Activated CD4-positive, alpha-beta T cell treated with anti-CD3 and anti-CD28 coated beads for 24 hours (primary cell): ENCODE measurements at regions not wholly inside any gene's neighbourhood (a gene's known extent, or its start where the extent isn't known, plus 50 kb on each side); places are given as distances from the start of the nearest gene placed in this dataset.
"Not testable (repeated sequence)": the region's sequence is repeated elsewhere in the genome, so short reads cannot be mapped to it uniquely, and the experiment has no call there.

ENCODE experiments used
- DNase-seq, 2 donors: peaks; one replicate each; pipeline ENCODE4 v3.0.0-alpha.2; 2020; ENCODE audit warnings: low read depth in 2 of 2

- no peak for DNase-seq
These were observed 185.2 kb downstream of the UACA start for GRCh38 chr15:70578196-70578595.

- no peak for DNase-seq
These were observed 186.7 kb downstream of the UACA start for GRCh38 chr15:70576696-70577095.

- no peak for DNase-seq
These were observed 187.1 kb downstream of the UACA start for GRCh38 chr15:70576276-70576675.

GRCh38 chr15:70575231-70576226 lies 187.8 kb downstream of the UACA start:
- DNase-seq = no peak

- DNase-seq = not testable (repeated sequence)
These were observed 189.0 kb downstream of the UACA start for GRCh38 chr15:70574325-70574724.

- no peak for DNase-seq
These were observed 190.1 kb downstream of the UACA start for GRCh38 chr15:70573121-70573850.

- DNase-seq = no peak
These were observed 193.6 kb downstream of the UACA start for GRCh38 chr15:70569714-70570231.

GRCh38 chr15:70569091-70569713 lies 194.2 kb downstream of the UACA start:
- no peak for DNase-seq

- no peak for DNase-seq
These were observed 196.4 kb downstream of the UACA start for GRCh38 chr15:70566989-70567388.

GRCh38 chr15:70566047-70566835 lies 197.1 kb downstream of the UACA start:
- DNase-seq = no peak

GRCh38 chr15:70563561-70564095 lies 199.7 kb downstream of the UACA start:
- DNase-seq = no peak

GRCh38 chr15:70562906-70563305 lies 200.5 kb downstream of the UACA start:
- no peak for DNase-seq

- DNase-seq = no peak
These were observed 201.5 kb downstream of the UACA start for GRCh38 chr15:70561885-70562284.

GRCh38 chr15:70560617-70561328 lies 202.6 kb downstream of the UACA start:
- DNase-seq = no peak

- DNase-seq = peak; percentile 42 to 44
These were observed 203.8 kb downstream of the UACA start for GRCh38 chr15:70559265-70560239.

GRCh38 chr15:70558406-70559264 lies 204.7 kb downstream of the UACA start:
- no peak for DNase-seq

- no peak for DNase-seq
These were observed 205.7 kb downstream of the UACA start for GRCh38 chr15:70557521-70558258.
